ENCODE measurements at regions not wholly inside any gene's neighbourhood (a gene's known extent, or its start where the extent isn't known, plus 50 kb on each side); places are given as distances from the start of the nearest gene placed in this dataset.

DNA sequence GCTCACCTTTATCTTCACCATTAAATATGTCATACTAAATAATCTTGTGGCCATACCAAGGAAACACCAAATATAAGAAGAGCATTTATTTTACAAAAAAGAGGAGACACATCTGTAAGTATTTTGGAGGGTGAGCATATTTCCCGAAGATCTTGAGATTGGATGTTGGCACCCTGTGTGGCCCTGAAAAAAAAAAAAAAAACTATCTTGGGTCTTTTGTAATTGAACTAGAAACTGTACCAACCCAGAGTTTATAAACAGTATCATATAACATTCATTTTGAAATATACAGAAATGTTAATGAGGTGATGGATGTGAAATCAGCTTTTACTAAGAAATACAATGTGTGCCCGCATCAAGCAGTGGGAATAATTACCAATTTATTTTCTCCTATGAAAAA is 104.0 kb upstream of the FRMD6 start:
- no peak for DNase-seq (ENCODE audit: low read depth)

DNA sequence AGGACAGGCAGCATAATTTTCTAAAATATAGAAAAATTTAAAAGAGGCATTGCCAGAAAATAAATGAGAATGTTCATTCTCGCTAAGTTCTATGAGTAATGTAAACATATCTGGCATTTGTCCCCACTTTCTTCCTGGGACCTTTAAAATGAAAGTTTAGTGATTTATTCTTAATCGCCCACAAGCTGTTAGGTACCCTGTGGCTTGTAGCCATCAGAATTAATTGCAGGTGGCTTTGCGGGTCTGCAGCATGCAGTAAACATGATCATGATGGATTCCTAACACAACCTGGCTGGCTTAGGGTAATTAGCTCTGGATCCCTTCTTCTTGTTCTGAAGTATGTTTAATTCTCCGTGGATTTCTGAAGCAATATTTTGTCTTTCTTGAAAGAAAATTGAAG is 103.5 kb upstream of the FRMD6 start:
- no peak for DNase-seq (ENCODE audit: low read depth)

DNA sequence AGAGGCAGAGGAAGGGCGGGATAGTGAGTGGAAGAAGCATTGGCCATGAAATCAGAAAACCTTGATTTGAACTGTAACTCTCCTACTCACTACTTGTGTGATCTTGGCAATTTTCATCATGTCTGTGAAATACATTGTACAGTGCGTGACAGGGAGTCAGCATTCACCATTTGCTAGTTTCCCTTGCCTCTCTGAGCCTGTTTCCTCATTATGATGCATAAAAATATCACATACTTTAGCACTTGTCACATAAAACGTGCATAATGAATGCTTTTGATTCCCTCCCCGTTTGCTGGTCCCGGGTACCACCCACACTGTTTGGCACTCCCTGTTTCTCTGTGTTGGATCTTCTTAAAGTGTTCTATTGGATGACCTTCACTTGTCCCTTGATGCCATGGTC is 101.1 kb upstream of the FRMD6 start:
- DNase-seq (ENCODE audit: low read depth) = no peak

DNA sequence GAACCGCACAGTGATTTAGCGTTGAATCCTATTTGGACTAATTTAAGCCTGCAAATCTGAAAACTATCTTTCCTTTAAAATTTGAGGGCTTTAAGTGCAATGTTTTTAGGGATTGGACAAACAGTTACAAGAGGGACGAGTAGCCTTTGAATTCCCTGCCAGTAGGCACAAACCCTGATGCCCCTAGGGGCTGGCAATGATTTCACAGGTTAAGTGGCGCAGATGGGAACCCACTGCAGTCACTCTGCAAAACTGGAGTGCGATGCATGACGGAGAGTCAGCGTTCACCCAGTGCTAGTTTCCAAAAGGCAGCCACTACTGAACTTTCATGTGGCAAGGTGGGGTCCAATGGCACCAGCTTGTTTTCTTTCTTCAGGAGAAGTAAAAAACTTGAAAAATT is 99.4 kb upstream of the FRMD6 start:
- DNase-seq (ENCODE audit: low read depth) = no peak

DNA sequence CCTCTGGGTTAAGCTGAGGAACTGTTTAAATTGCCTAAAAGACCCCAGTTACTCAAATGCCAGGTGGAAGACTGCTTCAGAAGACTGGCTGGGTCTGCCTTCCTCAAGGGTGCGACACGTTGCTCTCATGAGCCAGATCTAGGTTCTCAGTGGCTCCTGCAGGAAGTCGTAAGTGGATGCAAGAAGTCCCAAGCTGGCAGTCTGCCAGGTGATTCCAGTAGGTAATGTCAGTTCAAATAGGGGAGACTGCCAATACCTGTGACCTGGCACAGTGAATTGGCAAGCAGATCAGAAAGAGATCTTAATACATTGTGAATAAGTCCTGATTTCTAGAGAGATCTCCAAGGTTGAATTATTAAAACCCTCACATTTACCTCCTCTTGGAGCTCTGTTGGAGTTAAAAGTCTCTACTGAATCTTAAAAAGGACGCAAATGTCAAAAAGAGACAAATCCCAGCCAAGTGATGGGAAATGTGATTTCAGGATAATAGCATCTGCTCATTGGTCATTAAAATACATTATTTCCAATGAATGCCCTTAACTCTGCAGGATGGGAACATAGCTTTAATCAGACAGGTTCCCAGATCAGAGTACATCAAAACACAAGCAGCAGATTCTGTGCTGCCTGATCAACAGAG is 98.8 kb upstream of the FRMD6 start:
- DNase-seq (ENCODE audit: low read depth) = no peak

DNA sequence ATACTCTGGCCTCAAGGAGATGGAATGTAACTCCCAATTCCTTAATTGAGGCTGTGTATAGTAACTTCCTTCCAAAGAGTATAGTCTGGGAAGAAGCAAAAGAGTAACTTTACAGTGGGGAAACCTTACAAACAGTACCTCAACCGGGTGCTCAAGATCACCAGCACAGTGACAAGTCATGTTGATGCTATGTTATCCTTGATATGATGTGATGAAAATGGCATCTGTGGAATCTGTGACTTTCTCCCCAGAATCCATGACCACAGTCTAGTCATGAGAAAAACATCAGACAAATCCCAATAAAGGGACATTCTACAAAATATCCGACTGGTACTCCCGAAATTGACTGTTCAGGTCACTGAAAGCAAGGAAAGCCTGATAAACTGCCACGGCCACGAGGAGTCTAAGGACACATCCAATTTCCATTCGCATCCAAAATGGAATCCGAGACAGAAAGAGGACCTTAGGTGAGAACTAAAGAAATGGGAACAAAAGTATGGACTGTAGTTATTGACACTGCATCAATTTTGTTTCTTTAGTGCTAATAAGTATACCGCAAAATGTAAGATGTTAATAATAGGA is 97.3 kb upstream of the FRMD6 start:
- DNase-seq (ENCODE audit: low read depth) = no peak

DNA sequence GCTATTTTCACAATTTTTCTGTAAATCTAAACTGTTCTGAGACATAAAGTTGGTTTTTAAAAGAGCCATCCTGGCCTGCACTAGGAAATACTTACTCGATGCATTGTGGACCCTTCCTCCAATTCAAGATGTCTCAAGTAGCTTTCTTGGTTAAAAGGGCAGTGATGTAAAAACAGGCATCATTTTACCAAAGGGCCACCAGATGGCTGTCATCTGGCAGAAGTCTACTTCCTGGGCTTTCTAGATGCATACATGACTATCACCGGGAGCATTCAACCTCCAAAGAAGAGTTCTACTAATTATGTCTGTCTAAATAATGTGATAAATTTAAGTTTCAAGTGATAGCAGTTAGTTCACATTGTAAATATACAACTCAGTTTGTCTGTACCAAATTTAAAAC is 96.8 kb upstream of the FRMD6 start:
- DNase-seq (ENCODE audit: low read depth) = no peak

DNA sequence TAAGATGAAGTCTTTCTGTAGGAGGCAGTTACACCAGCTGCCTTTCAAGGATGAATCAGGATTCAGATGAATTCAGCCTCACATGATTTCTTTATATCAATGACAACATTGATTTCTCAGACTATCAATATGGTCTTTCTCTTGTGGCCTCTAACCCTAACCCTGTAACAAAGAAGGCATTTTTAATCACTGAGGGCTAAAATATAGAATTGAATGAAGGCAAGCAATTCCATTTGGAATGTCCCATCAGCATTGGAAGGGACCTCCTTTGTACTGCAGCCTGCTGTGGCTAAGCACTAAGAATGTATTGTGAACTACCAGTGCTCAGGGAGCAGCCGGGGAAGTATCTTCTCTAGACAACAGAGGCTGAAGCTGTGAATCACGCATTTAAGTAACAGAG is 90.6 kb upstream of the FRMD6 start:
- no peak for DNase-seq (ENCODE audit: low read depth)

DNA sequence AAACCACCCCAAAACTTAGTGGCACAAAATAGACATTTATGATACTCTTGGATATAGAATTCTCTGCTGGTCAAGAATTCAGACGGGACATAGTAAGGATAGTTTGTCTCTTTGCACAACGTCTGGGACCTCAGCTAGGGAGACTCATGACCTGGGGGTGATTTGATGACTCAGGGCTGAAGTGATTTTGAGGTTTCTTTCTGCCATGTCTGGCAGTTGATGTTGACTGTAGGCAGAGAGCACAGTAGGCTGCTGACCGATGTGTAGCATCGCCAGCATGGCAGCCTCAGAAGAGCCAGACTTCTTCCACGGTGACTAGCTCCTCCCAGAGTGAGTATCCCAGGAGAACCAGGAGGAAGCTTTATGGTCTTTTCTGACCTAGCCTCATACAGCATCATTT is 88.9 kb upstream of the FRMD6 start:
- no peak for DNase-seq (ENCODE audit: low read depth)

DNA sequence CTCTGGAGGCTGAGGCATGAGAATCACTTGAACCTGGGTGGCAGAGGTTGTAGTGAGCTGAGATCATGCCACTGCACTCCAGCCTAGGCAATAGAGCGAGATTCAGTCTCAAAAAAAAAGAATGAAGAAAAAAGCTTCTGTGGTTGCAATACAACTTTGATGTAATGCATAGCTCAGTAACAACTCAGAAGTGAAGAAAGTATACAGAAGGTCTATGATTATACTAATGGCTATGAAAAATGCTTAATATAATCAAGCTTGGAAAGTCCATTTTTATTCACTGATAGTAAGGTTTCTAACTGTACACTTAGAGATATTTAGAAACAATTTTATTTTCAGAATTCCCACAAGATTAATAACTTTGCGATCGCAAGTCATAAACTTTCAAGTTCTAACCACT is 88.2 kb upstream of the FRMD6 start:
- no peak for DNase-seq (ENCODE audit: low read depth)

DNA sequence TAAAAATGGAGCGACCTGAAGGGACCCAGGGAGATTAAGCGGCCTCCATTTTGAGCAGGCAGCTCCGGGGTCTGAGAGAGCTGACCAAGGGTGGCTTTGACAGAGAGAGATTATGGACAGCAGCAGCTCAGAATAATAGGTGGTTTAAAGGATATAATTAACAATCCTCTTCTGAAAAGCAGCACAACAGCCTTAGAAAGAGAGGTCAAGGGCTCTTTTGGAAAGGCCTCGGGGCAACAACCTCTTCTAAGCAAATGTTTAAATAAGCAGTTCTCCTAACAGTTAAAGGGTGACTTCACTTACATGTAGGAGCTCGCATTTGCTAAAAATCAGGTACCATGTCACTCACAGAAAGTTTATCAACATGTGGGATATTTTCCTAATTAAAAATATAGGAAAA is 87.2 kb upstream of the FRMD6 start:
- DNase-seq (ENCODE audit: low read depth) = no peak

DNA sequence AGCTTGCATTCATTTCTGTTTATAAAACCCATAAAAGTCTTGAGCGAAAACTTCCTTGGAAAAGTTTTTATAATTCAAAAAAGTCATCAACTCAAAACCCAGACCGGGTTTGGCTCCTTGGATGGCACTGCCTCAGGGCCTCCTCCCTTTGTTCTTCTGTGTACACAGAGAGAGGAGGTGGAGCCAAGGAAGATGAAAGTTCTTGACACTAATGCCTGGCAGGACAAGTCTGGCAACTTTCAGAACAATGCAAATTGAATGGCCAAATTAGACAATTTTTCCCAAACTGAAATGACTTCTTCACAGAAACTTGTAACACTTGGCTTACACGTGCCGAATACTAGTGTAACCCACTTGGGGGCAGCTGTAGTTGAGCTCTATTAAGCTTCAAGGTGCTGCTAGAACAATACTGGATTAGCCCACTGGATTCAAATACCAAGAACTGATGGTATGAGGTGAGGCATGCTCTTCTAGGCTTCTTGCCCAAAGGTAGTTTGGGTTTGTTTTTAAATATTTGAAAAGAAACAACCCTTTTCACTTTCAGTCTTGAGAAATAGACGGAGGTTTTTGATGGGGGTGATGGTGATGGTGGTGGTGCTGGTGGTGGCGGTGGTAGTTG is 86.6 kb upstream of the FRMD6 start:
- no peak for DNase-seq (ENCODE audit: low read depth)

DNA sequence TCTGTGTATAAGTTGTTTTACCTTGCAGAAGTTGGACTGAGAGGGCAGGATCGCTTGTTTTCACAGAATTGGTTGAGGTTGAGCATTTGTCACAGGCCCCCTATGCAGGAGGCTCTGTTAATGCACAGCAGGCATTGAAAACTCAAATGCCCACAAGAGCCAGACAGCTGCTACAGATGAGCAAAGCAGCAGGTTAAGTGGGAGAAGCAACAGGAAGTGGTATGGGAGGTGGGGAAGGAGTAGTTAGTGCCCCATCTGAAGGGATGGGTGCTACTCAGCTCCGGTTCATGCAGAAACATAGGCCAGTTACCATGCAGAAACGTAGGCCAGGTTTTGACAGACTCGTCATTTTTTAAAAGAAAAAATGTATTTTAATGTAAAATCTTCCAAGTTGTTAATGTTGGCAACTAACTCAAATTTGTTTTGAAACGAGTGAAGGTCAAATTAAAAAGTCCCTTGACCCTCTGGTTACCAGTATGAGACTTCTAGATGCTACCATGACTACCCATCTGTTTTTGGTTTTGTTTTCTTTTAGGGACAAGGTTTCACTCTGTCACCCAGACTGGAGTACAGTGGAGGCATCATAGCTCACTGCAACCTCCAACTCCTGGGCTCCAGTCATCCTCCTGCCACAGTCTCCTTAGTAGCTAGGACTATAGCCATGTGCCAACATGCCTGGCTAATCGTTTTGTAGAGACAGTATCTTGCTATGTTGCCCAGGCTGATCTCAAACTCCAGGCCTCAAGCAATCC is 84.7 kb upstream of the FRMD6 start:
- no peak for DNase-seq (ENCODE audit: low read depth)

DNA sequence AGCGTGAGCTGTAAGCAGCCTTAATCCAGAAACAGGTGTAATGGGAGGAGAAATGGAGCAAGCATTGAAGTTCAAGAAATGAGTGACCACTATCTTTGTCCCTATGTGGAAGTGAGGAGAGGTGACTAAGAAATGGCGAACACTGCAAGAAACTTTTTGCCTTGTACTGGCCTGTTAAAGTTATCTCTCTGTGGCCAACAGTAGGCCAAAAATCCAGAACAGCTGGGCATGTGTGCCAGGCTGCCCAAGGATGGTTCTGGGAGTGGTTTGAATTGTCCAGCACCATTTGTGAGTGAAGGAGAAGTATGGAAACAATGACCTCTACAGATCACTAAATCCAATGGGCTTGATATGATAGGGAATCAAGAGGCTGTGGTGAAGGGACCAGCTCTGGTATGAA is 83.3 kb upstream of the FRMD6 start:
- DNase-seq (ENCODE audit: low read depth) = no peak

DNA sequence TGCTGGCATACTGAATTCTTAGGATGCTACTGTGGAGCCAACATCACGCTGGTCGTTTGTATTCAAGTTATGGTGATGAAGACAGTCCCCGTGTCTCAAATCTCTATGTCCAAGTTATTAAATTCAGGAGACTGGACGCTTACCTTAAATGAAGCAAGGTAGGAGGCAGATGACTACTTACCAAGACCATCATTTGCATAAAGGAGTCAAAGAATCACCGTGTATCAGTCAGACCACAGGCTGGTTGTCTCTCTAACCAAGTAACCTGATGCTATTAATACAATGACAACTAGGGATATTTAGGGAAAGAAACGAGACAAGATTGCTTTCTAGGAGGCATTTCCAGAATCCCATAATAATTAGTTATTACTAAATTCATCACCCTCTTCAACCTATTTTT is 78.1 kb upstream of the FRMD6 start:
- DNase-seq (ENCODE audit: low read depth) = no peak

DNA sequence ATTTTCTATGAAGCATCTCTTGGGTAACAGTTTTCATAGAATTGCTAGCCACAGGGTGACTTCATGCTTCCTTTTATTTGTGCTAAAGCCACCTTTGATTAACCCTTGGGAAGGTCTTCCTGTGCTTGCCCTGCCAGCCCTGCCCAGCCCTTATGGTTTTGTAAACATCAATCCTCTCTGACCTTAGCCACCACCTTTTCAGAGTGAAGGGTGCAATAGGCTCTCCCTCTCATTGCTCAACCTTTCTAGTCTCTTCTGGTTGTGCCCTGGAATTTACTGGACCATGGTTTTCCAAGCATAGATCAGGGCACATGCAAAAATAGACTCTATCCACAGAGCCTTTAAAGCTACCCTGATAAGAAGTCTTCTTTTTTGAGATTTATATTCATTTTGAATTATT is 77.7 kb upstream of the FRMD6 start:
- no peak for DNase-seq (ENCODE audit: low read depth)

DNA sequence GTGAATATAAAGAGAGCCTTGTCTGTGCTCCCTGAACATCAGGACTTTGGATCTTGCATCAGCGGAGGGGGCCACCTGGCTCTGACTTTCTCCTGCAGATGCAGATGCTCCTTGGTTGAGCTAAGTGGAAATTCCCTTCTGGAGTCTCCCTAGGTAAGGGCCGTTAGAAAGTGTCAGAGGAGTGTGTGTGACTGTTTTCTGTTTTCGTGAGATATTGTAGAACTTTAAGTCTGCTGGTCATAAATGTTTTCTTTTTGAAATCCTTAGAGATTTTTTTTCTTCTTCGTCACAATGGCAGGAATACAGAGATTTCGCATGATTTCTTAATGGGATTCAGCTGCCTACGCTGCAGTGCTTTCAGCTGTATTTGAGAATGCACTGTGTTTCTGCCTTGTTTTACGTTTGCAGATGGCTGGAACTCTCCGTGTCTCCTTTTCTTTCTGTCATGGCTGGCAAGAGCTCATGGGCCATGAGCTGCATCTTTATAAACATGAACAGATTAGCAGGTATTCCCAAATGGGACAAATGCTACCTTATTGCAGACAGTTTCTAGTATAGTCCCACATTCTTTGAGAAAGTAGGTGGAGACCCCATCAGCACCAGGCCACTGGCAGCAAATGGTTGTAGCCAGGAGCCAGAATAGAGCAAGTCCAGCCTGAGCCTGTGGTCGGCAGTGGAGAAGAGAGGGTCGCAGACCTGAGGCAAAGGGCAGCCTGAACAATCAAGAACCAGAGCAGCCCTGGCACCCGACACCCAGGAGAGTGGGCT is 76.2 kb upstream of the FRMD6 start:
- DNase-seq (ENCODE audit: low read depth) = no peak

DNA sequence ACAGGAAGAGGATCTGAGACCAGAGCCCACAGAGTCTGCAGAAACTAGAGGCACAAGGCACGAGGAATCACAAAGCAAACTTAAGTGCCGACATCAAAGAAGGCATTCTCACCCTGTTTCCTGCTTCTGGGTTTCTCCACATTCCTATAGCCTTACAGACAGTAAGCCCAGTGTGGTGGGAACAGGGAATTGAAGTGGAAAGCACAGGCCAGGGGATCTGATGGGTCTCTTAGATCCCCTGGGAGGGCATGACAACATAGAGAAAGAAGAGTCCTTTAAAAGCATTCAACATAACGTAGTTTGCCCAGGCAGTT is 75.6 kb upstream of the FRMD6 start:
- DNase-seq (ENCODE audit: low read depth) = no peak

DNA sequence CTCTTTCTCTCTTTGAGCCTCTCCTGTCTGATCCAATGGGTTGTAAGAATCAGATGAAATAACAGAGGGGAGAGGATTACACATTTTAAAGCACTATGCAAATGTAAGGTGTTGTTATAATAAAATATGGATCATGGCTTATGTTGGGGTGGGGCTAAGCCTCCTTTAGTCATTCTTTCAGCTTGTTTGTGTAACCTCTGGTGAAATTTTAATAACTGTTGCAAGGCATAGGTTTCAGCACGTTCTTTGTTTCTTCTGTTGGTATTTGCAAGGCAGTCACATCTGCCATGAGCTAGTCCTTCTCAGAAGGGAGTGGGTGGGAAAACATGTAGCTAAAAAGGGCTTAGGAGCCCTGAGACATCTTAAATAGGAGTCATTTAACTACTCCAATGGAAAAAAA is 74.8 kb upstream of the FRMD6 start:
- no peak for DNase-seq (ENCODE audit: low read depth)

DNA sequence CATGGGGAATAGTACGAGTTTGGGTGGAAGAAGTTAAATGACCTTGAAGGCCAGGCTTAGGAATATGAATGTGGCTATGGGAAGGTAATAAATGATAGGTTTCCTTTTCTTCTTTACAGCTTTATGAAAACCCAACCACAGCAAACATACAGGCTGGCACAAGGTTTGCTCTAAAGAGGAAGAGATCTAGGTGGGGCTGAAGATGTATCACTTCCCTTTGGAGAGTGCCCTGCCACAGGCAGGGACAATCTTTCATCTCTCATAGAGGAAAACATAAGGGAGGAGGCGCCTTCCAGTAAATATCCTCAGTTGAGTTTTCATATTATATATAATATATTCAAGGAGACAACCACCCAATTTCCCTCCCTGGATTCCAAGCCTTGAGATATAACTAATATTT is 72.9 kb upstream of the FRMD6 start:
- DNase-seq (ENCODE audit: low read depth) = no peak

DNA sequence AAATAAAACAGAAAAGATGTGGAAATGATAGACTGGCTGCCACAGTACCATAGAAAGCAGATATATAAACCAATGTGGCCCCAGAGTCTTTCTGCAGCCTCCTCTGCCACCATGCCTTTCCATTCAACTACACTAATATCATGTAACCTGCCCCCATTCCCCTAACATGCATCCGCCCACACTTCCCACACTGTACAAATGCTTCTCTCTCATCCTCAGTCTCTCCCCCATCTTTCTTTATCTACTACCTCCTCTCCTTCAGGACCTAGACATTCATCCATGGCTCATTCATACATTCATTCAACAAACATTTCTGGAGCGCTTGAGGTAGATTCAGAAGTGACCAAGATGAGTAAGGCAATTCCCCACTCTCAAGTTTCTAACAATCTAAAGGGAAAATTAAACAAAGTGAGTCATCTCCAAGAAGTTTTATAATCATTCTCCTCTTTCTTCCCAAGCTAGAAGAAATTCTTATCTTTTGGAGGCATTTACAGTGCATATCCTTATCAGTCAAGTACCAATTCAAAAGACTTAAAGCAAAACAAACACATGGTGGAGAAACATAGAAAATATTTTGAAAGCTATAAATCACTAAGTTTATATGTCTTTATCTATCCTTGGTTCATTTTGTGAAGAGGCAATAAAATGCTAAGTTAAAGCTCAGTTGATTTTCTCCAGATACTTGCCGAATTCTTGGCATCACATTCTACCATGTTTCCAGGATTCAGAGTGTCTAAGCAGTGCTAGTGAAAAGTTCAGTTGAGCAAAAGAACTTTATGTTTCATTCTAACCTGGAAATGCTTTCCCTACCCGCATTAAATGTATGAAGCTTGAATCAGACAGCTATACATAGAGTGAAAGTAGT is 70.5 kb upstream of the FRMD6 start:
- no peak for DNase-seq (ENCODE audit: low read depth)

DNA sequence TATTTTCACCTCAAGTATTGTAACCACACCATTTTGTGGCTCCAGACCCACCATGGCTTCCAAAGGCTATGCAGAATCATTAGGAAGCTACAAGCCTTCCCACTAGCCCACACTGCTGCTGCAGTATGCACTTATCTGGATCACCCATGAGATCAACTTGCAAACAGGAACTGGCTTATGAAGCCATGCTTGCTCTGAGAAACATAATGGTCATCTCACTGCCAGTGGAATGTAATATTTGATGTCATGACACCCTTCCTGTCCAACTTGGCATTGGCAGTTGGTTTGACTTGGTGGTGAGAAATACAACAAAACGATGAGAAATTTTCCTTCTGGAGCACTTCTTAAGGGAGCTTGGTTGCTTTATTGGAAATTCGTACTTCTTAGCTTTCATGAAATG is 69.3 kb upstream of the FRMD6 start:
- DNase-seq (ENCODE audit: low read depth) = no peak

All from stimulated activated CD8-positive, alpha-beta memory T cell treated with anti-CD3 and anti-CD28 coated beads, Interleukin-12 subunit alpha, Interleukin-12 subunit beta, amount 100 ng/mL, for 1 hour (primary cell).